ENCODE measurements at regions not wholly inside any gene's neighbourhood (a gene's known extent, or its start where the extent isn't known, plus 50 kb on each side); places are given as distances from the start of the nearest gene placed in this dataset.
"Not testable (repeated sequence)": the region's sequence is repeated elsewhere in the genome, so short reads cannot be mapped to it uniquely, and the experiment has no call there.

DNA sequence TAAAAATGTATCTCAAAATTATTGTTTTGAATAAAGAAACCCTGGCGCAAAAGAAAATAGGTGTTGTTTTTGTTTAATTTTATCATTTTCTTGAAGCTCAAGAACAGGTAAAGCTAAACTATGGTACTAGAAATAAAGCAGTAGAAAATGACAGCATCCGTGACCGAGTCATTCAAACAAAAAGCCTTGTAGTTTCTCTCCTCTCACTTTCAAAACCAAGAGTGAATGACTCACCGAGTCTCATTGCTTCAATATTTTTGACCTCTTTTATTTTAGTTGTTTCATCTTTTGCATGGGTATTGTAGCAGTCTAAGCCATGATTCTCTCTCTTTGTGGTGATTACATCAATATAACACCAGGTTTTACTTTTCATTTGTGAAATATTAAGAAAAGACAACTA, 396.5 kb downstream of the POM121L12 start:
- Histone ChIP-seq H3K4me1 (ENCODE audit: insufficient read depth, low read length) (no peaks in the 10 kb centered on the region), H3K4me3 (ENCODE audit: low read length) (no peak overlapping the region), H3K36me3 (ENCODE audit: insufficient read depth, low read length) (no peaks in the 10 kb centered on the region), H3K27me3 (ENCODE audit: insufficient read depth, low read length) (no peaks in the 10 kb centered on the region), H2AFZ (ENCODE audit: low read depth, low read length) (no peak overlapping the region), H3K9me3 (ENCODE audit: low read length) (no peaks in the 10 kb centered on the region)

- Histone ChIP-seq H3K4me1 (ENCODE audit: insufficient read depth, low read length) (no peaks in the 10 kb centered on the region), H3K4me3 (ENCODE audit: low read length) (no peak overlapping the region), H3K36me3 (ENCODE audit: insufficient read depth, low read length) (no peaks in the 10 kb centered on the region), H3K27me3 (ENCODE audit: insufficient read depth, low read length) (no peaks in the 10 kb centered on the region), H2AFZ (ENCODE audit: low read depth, low read length) (no peak overlapping the region), H3K9me3 (ENCODE audit: low read length) (no peaks in the 10 kb centered on the region)
Measured at GRCh38 chr7:53437336-53437735, 401.9 kb downstream of the POM121L12 start.

DNA sequence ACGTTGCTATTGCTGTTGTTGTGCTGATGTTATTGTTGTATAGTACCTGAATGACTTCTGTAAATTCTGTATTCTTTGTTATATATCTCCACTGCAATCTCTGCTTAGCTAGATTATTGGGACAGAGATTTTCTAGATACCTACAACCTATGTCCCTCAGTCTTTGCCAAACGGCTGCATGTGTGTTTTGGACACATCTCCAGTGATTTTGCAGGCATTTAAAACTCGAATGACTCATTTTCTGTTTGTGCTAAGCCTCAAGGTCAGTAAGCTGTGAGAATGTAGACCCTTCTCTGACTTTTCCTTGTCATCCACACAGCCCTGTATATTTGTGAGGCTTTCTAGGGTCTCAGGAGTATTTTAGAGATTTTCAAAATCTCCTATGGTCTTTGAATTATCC, 410.7 kb downstream of the POM121L12 start:
- Histone ChIP-seq H3K27me3 (ENCODE audit: insufficient read depth, low read length) (no peaks in the 10 kb centered on the region), H2AFZ (ENCODE audit: low read depth, low read length) (no peak overlapping the region)

DNA sequence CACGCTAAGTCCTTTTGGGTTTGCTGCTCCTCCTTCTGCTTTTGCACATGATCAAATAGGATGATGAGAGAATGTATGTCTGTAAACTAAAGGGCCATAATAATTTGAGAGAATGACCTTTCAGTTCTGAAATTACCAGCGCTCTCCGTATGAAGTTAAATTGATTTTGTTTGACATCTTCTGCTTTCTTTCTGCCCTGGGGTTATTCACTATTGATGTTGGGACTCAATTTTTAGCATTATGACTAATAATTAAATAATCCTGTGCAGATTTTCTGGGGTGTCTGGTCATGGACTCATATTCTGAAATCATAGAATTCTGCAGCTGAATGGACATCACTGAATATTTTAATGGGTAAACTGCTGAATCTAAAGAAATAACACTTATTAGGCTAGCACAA, 423.2 kb downstream of the POM121L12 start:
- Histone ChIP-seq H3K36me3 (ENCODE audit: insufficient read depth, low read length) (no peaks in the 10 kb centered on the region), H3K9me3 (ENCODE audit: low read length) (no peaks in the 10 kb centered on the region), H3K4me1 (ENCODE audit: insufficient read depth, low read length) (no peaks in the 10 kb centered on the region), H3K27me3 (ENCODE audit: insufficient read depth, low read length) (no peaks in the 10 kb centered on the region), H3K4me3 (ENCODE audit: low read length) (no peak overlapping the region), H2AFZ (ENCODE audit: low read depth, low read length) (no peak overlapping the region)

More for the DNA sequence above, 410.7 kb downstream of the POM121L12 start:
- Histone ChIP-seq H3K4me3 (ENCODE audit: low read length) (no peak overlapping the region), H3K9me3 (ENCODE audit: low read length) (no peaks in the 10 kb centered on the region), H3K4me1 (ENCODE audit: insufficient read depth, low read length) (no peaks in the 10 kb centered on the region), H3K36me3 (ENCODE audit: insufficient read depth, low read length) (no peaks in the 10 kb centered on the region)

DNA sequence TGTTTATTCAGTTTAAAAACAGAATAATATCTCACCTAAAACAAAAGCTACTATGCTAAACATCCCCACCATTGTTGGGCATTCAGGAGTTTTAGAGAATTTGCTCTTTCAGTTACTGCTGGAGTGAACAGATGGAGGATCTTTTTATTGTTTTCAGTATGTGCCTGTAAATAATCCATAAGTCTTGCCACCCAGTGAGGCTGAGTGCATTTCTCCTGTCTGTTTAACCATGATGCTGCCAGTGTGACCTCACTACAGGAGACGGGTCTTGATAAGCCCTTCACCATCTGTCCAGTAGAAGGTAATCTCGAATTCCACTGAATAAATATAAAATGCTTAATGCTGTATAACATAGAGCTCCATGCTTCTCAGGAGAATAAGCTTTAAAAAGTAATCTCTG, 430.9 kb downstream of the POM121L12 start:
- Histone ChIP-seq H3K4me1 (ENCODE audit: insufficient read depth, low read length) (no peaks in the 10 kb centered on the region), H3K27me3 (ENCODE audit: insufficient read depth, low read length) (no peaks in the 10 kb centered on the region), H3K4me3 (ENCODE audit: low read length) (no peak overlapping the region), H3K36me3 (ENCODE audit: insufficient read depth, low read length) (no peaks in the 10 kb centered on the region), H2AFZ (ENCODE audit: low read depth, low read length) (no peak overlapping the region), H3K9me3 (ENCODE audit: low read length) (no peaks in the 10 kb centered on the region)

DNA sequence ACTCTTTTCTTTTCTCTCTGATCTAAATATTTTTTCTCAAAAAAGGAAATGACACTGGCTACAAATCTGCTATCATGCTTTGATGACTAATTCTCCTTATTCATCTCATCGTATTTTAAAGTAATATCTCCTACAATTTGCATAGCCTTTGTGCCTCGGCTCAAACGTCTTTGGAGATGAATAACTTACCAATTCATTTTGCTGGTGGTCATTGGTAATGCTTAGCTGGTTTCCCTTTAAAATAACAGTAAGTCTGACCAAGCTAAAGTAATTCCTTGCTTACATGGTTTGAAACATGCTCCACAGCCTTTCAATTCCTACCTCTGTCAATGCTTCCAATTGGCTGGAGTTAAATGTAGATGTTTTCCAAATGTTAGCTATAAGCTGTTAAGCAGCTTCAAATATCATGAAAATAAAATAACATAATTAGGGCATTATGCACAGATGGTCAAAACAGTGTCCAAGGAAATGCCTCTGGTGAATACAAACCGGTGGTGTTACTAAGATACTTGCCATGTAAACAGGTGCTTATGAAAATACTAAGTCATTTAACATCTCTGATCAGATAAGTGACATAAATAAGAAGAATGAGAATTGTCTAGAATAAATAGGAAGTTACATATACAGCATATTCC, 435.0 kb downstream of the POM121L12 start:
- H3K4me3 ChIP-seq (ENCODE audit: low read length): no peak overlapping the region
- H3K4me1 ChIP-seq (ENCODE audit: insufficient read depth, low read length): no peaks in the 10 kb centered on the region

DNA sequence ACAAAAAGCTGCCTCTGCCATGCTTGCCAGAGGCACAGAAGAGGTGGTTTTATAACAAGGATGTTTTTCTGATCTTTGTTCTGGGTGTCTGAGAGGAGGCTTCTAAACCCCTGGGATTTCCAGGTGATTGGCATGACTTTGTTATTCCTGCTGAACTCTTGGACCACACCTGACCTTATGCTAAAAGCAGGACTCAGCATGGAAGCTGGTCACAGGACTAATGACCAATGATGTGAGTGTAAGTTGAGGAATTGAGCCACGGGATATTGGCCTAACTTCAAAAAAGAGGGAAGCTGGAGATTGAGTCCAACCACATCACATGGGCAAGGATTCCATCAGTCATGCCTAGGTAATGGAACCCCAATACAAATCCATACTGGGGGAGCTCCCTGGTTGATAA, 437.9 kb downstream of the POM121L12 start:
- H3K36me3 ChIP-seq (ENCODE audit: insufficient read depth, low read length): no peaks in the 10 kb centered on the region
- H3K27me3 ChIP-seq (ENCODE audit: insufficient read depth, low read length): no peaks in the 10 kb centered on the region
- no peaks in the 10 kb centered on the region for H3K9me3 ChIP-seq (ENCODE audit: low read length)
- no peak overlapping the region for H2AFZ ChIP-seq (ENCODE audit: low read depth, low read length)
- no peaks in the 10 kb centered on the region for H3K4me1 ChIP-seq (ENCODE audit: insufficient read depth, low read length)
- no peak overlapping the region for H3K4me3 ChIP-seq (ENCODE audit: low read length)

More for the DNA sequence above, 435.0 kb downstream of the POM121L12 start:
- no peak overlapping the region for H2AFZ ChIP-seq (ENCODE audit: low read depth, low read length)
- no peaks in the 10 kb centered on the region for H3K27me3 ChIP-seq (ENCODE audit: insufficient read depth, low read length)
- no peaks in the 10 kb centered on the region for H3K9me3 ChIP-seq (ENCODE audit: low read length)
- no peaks in the 10 kb centered on the region for H3K36me3 ChIP-seq (ENCODE audit: insufficient read depth, low read length)

DNA sequence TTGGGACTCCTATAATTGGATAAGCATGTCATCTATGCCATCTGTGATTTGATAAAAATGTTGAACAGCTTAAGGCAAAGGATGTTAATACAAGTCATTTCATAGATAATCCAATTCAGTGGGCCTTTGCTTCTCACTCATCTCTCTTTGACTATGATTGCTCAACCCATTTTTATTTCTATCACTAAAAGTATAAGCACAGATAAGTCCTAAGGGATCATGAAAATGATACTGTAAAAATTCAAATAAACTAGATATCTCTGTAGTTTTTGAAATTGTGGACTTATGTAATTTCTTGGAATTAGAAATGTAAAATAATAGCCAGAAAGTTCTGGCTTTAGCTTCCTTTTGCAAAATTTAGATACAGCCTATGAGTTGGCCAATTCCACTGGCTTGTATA, 440.3 kb downstream of the POM121L12 start:
- Histone ChIP-seq H3K4me1 (ENCODE audit: insufficient read depth, low read length) (no peaks in the 10 kb centered on the region), H3K36me3 (ENCODE audit: insufficient read depth, low read length) (no peaks in the 10 kb centered on the region), H3K4me3 (ENCODE audit: low read length) (no peak overlapping the region), H3K9me3 (ENCODE audit: low read length) (no peaks in the 10 kb centered on the region), H2AFZ (ENCODE audit: low read depth, low read length) (no peak overlapping the region), H3K27me3 (ENCODE audit: insufficient read depth, low read length) (no peaks in the 10 kb centered on the region)

DNA sequence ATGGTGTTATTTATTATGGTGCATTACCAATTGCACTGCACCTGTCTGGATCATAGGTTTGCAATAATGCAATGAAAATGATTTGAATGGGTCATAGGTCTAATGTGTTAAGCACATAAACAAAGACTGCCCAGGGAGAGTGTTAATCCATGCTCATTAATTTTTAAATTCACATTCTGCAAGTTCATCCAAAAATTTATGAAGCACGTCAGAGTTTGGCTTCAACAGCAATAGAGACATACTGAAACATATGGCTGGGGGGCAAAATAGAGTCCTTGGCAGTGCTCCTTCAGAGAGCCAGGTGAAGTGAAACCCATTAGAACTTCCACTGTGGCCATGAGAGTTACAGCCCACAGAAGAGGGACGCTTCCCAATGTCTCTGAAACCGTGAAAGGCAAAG, 441.1 kb downstream of the POM121L12 start:
- no peaks in the 10 kb centered on the region for H3K9me3 ChIP-seq (ENCODE audit: low read length)
- no peak overlapping the region for H2AFZ ChIP-seq (ENCODE audit: low read depth, low read length)
- no peaks in the 10 kb centered on the region for H3K36me3 ChIP-seq (ENCODE audit: insufficient read depth, low read length)
- no peaks in the 10 kb centered on the region for H3K27me3 ChIP-seq (ENCODE audit: insufficient read depth, low read length)
- H3K4me3 ChIP-seq (ENCODE audit: low read length): no peak overlapping the region
- no peaks in the 10 kb centered on the region for H3K4me1 ChIP-seq (ENCODE audit: insufficient read depth, low read length)

DNA sequence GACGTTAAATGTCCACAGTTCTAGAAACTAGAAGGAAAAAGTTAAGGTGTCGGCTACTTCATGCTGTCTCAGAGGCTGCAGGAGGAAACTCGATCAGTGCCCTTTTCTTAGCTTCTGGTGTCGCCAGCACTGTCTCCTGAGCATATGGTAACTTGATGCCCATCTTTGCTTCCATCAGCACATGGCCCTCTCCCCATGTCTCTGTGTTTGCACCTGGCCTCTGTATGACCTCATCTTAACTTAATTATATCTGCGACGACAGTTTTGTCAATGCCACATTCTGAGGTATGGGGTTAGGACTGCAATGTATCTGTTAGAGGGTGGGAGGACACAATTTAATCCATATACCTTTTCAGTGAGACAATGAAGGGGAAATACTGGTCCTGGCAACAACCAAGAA, 449.9 kb downstream of the POM121L12 start:
- Histone ChIP-seq H3K27me3 (ENCODE audit: insufficient read depth, low read length) (no peaks in the 10 kb centered on the region), H3K36me3 (ENCODE audit: insufficient read depth, low read length) (no peaks in the 10 kb centered on the region), H3K4me1 (ENCODE audit: insufficient read depth, low read length) (no peaks in the 10 kb centered on the region), H3K4me3 (ENCODE audit: low read length) (no peak overlapping the region), H3K9me3 (ENCODE audit: low read length) (no peaks in the 10 kb centered on the region), H2AFZ (ENCODE audit: low read depth, low read length) (no peak overlapping the region)

- no peaks in the 10 kb centered on the region for H3K36me3 ChIP-seq (ENCODE audit: insufficient read depth, low read length)
- no peaks in the 10 kb centered on the region for H3K27me3 ChIP-seq (ENCODE audit: insufficient read depth, low read length)
- no peaks in the 10 kb centered on the region for H3K9me3 ChIP-seq (ENCODE audit: low read length)
- H2AFZ ChIP-seq (ENCODE audit: low read depth, low read length): no peak overlapping the region
- H3K4me1 ChIP-seq (ENCODE audit: insufficient read depth, low read length): no peaks in the 10 kb centered on the region
- H3K4me3 ChIP-seq (ENCODE audit: low read length): no peak overlapping the region
Measured at GRCh38 chr7:53491051-53491450, 455.6 kb downstream of the POM121L12 start.

DNA sequence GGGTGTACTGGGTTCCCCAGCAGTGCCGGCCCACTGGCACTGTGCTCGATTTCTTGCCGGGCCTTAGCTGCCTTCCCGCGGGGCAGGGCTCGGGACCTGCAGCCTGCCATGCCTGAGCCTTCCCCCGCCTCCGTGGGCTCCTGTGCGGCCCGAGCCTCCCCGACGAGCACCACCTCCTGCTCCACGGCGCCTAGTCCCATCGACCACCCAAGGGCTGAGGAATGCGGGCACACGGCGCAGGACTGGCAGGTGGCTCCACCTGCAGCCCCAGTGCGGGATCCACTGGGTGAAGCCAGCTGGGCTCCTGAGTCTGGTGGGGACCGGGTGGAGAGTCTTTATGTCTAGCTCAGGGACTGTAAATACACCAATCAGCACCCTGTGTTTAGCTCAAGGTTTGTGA, 459.7 kb downstream of the POM121L12 start:
- H3K9me3 ChIP-seq (ENCODE audit: low read length); H3K27me3 ChIP-seq (ENCODE audit: insufficient read depth, low read length); H3K4me1 ChIP-seq (ENCODE audit: insufficient read depth, low read length); H2AFZ ChIP-seq (ENCODE audit: low read depth, low read length); H3K4me3 ChIP-seq (ENCODE audit: low read length); H3K36me3 ChIP-seq (ENCODE audit: insufficient read depth, low read length): not testable (repeated sequence)

DNA sequence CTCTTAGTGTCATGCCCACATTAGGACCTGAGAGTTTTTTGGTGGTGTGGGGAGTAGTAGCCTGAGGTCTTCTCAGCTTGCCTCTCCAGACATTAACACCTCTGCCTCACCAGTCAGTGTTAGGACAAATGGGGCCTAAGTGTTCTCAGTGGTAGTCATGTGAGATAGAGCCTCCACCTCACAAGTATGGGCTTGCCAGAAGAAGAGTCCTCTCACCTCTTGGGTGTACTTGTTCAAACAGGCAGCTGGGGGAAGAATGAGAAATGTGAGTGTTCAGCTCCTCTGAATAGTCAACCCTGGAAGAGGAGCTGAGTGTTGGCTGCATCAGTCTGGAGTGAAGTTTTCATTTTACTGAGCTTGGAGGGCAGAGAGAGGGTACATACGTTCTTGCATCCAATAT, 464.6 kb downstream of the POM121L12 start:
- H3K9me3 ChIP-seq (ENCODE audit: low read length): no peaks in the 10 kb centered on the region
- H2AFZ ChIP-seq (ENCODE audit: low read depth, low read length): no peak overlapping the region
- no peaks in the 10 kb centered on the region for H3K36me3 ChIP-seq (ENCODE audit: insufficient read depth, low read length)
- H3K4me3 ChIP-seq (ENCODE audit: low read length): no peak overlapping the region
- H3K4me1 ChIP-seq (ENCODE audit: insufficient read depth, low read length): peaks cover 6% of the 10 kb centered on the region
- no peaks in the 10 kb centered on the region for H3K27me3 ChIP-seq (ENCODE audit: insufficient read depth, low read length)

DNA sequence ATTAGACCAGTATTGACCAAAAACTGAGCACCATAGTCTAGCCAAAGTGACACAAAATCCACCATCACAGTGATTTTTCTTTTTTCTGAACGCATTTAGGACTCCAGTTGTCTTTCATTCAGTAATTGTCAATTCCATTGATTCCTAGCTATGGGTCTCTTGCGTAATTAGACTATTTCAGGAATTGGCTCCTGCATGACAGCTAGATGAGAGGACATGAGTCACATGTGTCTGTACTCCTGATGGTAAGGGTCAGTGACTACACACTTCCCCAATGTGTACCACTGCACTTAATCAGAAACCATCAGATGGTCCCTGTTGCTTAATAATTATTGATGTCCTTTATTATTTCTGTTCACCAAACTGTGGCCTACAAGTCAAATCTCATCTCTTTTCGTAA, 469.5 kb downstream of the POM121L12 start:
- Histone ChIP-seq H3K9me3 (ENCODE audit: low read length) (no peaks in the 10 kb centered on the region), H3K4me1 (ENCODE audit: insufficient read depth, low read length) (peaks cover 6% of the 10 kb centered on the region), H3K27me3 (ENCODE audit: insufficient read depth, low read length) (no peaks in the 10 kb centered on the region), H2AFZ (ENCODE audit: low read depth, low read length) (no peak overlapping the region), H3K36me3 (ENCODE audit: insufficient read depth, low read length) (no peaks in the 10 kb centered on the region), H3K4me3 (ENCODE audit: low read length) (no peak overlapping the region)

Measured in neuron (in vitro differentiated cells).